ENCODE measurements at regions not wholly inside any gene's neighbourhood (a gene's known extent, or its start where the extent isn't known, plus 50 kb on each side); places are given as distances from the start of the nearest gene placed in this dataset.

DNA sequence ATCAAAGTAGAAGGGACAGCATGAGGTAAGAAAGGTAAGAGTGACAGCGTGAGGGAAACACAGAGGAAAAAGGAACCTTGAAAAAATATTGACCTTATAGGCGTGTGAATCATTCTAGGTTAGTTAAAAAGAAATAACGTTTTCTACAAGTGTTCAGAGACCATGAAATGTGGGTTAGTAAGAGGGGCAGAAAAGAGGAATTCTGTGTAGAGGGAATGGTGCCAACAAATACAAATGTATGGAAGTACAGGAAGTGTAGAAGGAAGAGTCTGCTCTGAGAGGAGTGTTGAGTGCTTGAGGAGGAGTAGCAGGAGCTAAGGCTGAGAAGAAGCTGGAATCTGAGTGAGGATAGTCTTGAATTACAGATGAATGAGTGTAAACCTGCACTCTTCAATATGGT lies 418.6 kb upstream of the RIOK2 start:
- no peaks in the 10 kb centered on the region for H3K4me1 ChIP-seq
- Mint-ChIP-seq H3K4me3 (ENCODE audit: unreplicated experiment) (no peak overlapping the region), H3K9me3 (ENCODE audit: unreplicated experiment) (peaks cover 14% of the 10 kb centered on the region), H3K27ac (ENCODE audit: unreplicated experiment) (no peak overlapping the region), H3K4me1 (ENCODE audit: low read depth, unreplicated experiment) (no peaks in the 10 kb centered on the region), H3K27me3 (ENCODE audit: insufficient read depth, unreplicated experiment) (no peaks in the 10 kb centered on the region), H3K36me3 (ENCODE audit: insufficient read depth, unreplicated experiment) (no peaks in the 10 kb centered on the region)
- TF ChIP-seq, protein P1, sequence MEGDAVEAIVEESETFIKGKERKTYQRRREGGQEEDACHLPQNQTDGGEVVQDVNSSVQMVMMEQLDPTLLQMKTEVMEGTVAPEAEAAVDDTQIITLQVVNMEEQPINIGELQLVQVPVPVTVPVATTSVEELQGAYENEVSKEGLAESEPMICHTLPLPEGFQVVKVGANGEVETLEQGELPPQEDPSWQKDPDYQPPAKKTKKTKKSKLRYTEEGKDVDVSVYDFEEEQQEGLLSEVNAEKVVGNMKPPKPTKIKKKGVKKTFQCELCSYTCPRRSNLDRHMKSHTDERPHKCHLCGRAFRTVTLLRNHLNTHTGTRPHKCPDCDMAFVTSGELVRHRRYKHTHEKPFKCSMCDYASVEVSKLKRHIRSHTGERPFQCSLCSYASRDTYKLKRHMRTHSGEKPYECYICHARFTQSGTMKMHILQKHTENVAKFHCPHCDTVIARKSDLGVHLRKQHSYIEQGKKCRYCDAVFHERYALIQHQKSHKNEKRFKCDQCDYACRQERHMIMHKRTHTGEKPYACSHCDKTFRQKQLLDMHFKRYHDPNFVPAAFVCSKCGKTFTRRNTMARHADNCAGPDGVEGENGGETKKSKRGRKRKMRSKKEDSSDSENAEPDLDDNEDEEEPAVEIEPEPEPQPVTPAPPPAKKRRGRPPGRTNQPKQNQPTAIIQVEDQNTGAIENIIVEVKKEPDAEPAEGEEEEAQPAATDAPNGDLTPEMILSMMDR (IDR thresholded peaks at IDR 0.05; ENCODE audit: insufficient read depth in 1 of 2, low read depth in 1 of 2, low read length in 1 of 2, severe bottlenecking in 1 of 2, unreplicated experiment in 1 of 2) = no peak
- H3K4me3 ChIP-seq (ENCODE audit: low read depth, low read length) = no peak overlapping the region
- ChIA-PET CTCF (no interaction called here), POLR2A (no interaction called here)
- no peaks in the 10 kb centered on the region for H3K36me3 ChIP-seq (ENCODE audit: control insufficient read depth, insufficient read depth, low read length)
- BruUV-seq (replicated peaks) = no TSS peak
- no peaks in the 10 kb centered on the region for H3K27me3 ChIP-seq (replicated peaks; ENCODE audit: control insufficient read depth, insufficient read depth, low read length)
- no peaks in the 10 kb centered on the region; the same call in 1 of the 2 replicates for H3K9me3 ChIP-seq
- intact Hi-C loops (cut with micrococcal nuclease; ENCODE audit: unreplicated experiment) = no loop called here
- DNase-seq = no peak

- no peak overlapping the region for H3K4me3 ChIP-seq (ENCODE audit: low read depth, low read length)
- TF ChIP-seq, protein P1 (IDR thresholded peaks at IDR 0.05; ENCODE audit: insufficient read depth in 1 of 2, low read depth in 1 of 2, low read length in 1 of 2, severe bottlenecking in 1 of 2, unreplicated experiment in 1 of 2) = no peak
- intact Hi-C loops (cut with micrococcal nuclease; ENCODE audit: unreplicated experiment) = no loop called here
- ChIA-PET CTCF (no interaction called here), POLR2A (no interaction called here)
- no peak overlapping the region for H3K27ac Mint-ChIP-seq (ENCODE audit: unreplicated experiment)
- BruUV-seq (replicated peaks) = no TSS peak
- DNase-seq = no peak
- H3K4me3 Mint-ChIP-seq (ENCODE audit: unreplicated experiment) = no peak overlapping the region
- no peaks in the 10 kb centered on the region for H3K27me3 ChIP-seq (replicated peaks; ENCODE audit: control insufficient read depth, insufficient read depth, low read length)
- no peaks in the 10 kb centered on the region for H3K4me1 ChIP-seq
- no peaks in the 10 kb centered on the region for H3K4me1 Mint-ChIP-seq (ENCODE audit: low read depth, unreplicated experiment)
- H3K9me3 ChIP-seq = no peaks in the 10 kb centered on the region
- no peaks in the 10 kb centered on the region for H3K36me3 Mint-ChIP-seq (ENCODE audit: insufficient read depth, unreplicated experiment)
- H3K9me3 Mint-ChIP-seq (ENCODE audit: unreplicated experiment) = no peaks in the 10 kb centered on the region
- no peaks in the 10 kb centered on the region for H3K27me3 Mint-ChIP-seq (ENCODE audit: insufficient read depth, unreplicated experiment)
- no peaks in the 10 kb centered on the region for H3K36me3 ChIP-seq (ENCODE audit: control insufficient read depth, insufficient read depth, low read length)
Measured at GRCh38 chr5:97606531-97606930, 423.5 kb upstream of the RIOK2 start.

GRCh38 chr5:97608501-97608900 lies 425.5 kb upstream of the RIOK2 start:
- no peak for DNase-seq
- ChIA-PET CTCF (no interaction called here), POLR2A (no interaction called here)
- no peak overlapping the region for H3K27ac Mint-ChIP-seq (ENCODE audit: unreplicated experiment)
- no peaks in the 10 kb centered on the region for H3K27me3 ChIP-seq (replicated peaks; ENCODE audit: control insufficient read depth, insufficient read depth, low read length)
- H3K27me3 Mint-ChIP-seq (ENCODE audit: insufficient read depth, unreplicated experiment) = no peaks in the 10 kb centered on the region
- no peaks in the 10 kb centered on the region for H3K4me1 Mint-ChIP-seq (ENCODE audit: low read depth, unreplicated experiment)
- BruUV-seq (replicated peaks) = no TSS peak
- no peaks in the 10 kb centered on the region for H3K9me3 Mint-ChIP-seq (ENCODE audit: unreplicated experiment)
- H3K4me3 Mint-ChIP-seq (ENCODE audit: unreplicated experiment) = no peak overlapping the region
- H3K4me1 ChIP-seq = no peaks in the 10 kb centered on the region
- TF ChIP-seq, protein P1 (IDR thresholded peaks at IDR 0.05; ENCODE audit: insufficient read depth in 1 of 2, low read depth in 1 of 2, low read length in 1 of 2, severe bottlenecking in 1 of 2, unreplicated experiment in 1 of 2) = no peak
- no peaks in the 10 kb centered on the region for H3K36me3 ChIP-seq (ENCODE audit: control insufficient read depth, insufficient read depth, low read length)
- no peak overlapping the region for H3K4me3 ChIP-seq (ENCODE audit: low read depth, low read length)
- intact Hi-C loops (cut with micrococcal nuclease; ENCODE audit: unreplicated experiment) = no loop called here
- H3K9me3 ChIP-seq = no peaks in the 10 kb centered on the region
- no peaks in the 10 kb centered on the region for H3K36me3 Mint-ChIP-seq (ENCODE audit: insufficient read depth, unreplicated experiment)
